ENCODE measurements at regions not wholly inside any gene's neighbourhood (a gene's known extent, or its start where the extent isn't known, plus 50 kb on each side); places are given as distances from the start of the nearest gene placed in this dataset.

- H3K27ac ChIP-seq = no peak overlapping the region
These were observed 81.6 kb upstream of the BOD1 start for GRCh38 chr5:173697931-173698579.

GRCh38 chr5:173699966-173700365 is 83.5 kb upstream of the BOD1 start:
- DNase-seq (ENCODE audit: low spot score) = no peak
- TF ChIP-seq CTCF (conservative IDR thresholded peaks at IDR 0.05; ENCODE audit: low read depth) = no peak
- no peak overlapping the region for H3K27ac ChIP-seq
- ChIA-PET CTCF (no interaction called here), POLR2A (ENCODE audit: low non-redundant PET) (no interaction called here)

More at GRCh38 chr5:173697931-173698579, 81.6 kb upstream of the BOD1 start:
- DNase-seq (ENCODE audit: low spot score) = no peak
- no peak for TF ChIP-seq CTCF (conservative IDR thresholded peaks at IDR 0.05; ENCODE audit: low read depth)
- CTCF ChIA-PET = interaction anchor here (0.6 kb wide), 1 partner anchor 186 kb away, joined by 4 read pairs; no protein-coding TSS in a partner anchor
- POLR2A ChIA-PET (ENCODE audit: low non-redundant PET) = no interaction called here

- no peak overlapping the region for H3K27ac ChIP-seq
- no peak for TF ChIP-seq CTCF (conservative IDR thresholded peaks at IDR 0.05; ENCODE audit: low read depth)
- DNase-seq (ENCODE audit: low spot score) = no peak
- ChIA-PET CTCF (interaction anchor here (0.7 kb wide), 1 partner anchor 988 kb away, joined by 3 read pairs; no protein-coding TSS in a partner anchor), POLR2A (ENCODE audit: low non-redundant PET) (no interaction called here)
These were observed 87.0 kb upstream of the BOD1 start for GRCh38 chr5:173703466-173703865.

- POLR2A ChIA-PET (ENCODE audit: low non-redundant PET) = no interaction called here
- CTCF ChIA-PET = no interaction called here
- no peak for TF ChIP-seq CTCF (conservative IDR thresholded peaks at IDR 0.05; ENCODE audit: low read depth)
- no peak for DNase-seq (ENCODE audit: low spot score)
- H3K27ac ChIP-seq = no peak overlapping the region
These were observed 88.4 kb upstream of the BOD1 start for GRCh38 chr5:173704615-173705511.

GRCh38 chr5:173705512-173706044 is 89.1 kb upstream of the BOD1 start:
- no peak overlapping the region for H3K27ac ChIP-seq
- POLR2A ChIA-PET (ENCODE audit: low non-redundant PET) = no interaction called here
- DNase-seq (ENCODE audit: low spot score) = no peak
- CTCF ChIA-PET = interaction anchor here (0.6 to 0.9 kb wide), 2 partner anchors 9 to 268 kb away, joined by 3 to 8 read pairs; no protein-coding TSS in a partner anchor
- TF ChIP-seq CTCF (conservative IDR thresholded peaks at IDR 0.05; ENCODE audit: low read depth) = no peak

GRCh38 chr5:173706700-173707099 is 90.2 kb upstream of the BOD1 start:
- ChIA-PET CTCF (interaction anchor here (0.6 to 0.7 kb wide), 2 partner anchors 726 to 1000 kb away, joined by 3 to 4 read pairs; no protein-coding TSS in a partner anchor), POLR2A (ENCODE audit: low non-redundant PET) (no interaction called here)
- H3K27ac ChIP-seq = peak overlapping the region; percentile 49
- no peak for TF ChIP-seq CTCF (conservative IDR thresholded peaks at IDR 0.05; ENCODE audit: low read depth)
- DNase-seq (ENCODE audit: low spot score) = no peak
